A549 (cell line): ENCODE measurements at regions not wholly inside any gene's neighbourhood (a gene's known extent, or its start where the extent isn't known, plus 50 kb on each side); places are given as distances from the start of the nearest gene placed in this dataset.

Experiments
- ATAC-seq, 2 experiments: fragments of 200-7000 bp in 1 of 2; fragments of >200 bp in 1 of 2; cut with Nextera tagmentation in 1 of 2; cut with Tn5 transposase in 1 of 2; 3 replicates each; pipeline versions ENCODE4 v1.8.0 to v1.9.1; 2018 to 2020; ENCODE audit warnings: mild to moderate bottlenecking in 1 of 2, moderate library complexity in 1 of 2
- CTCF ChIA-PET: fragments of 300-600 bp; sonication (Branson Sonifier 250); formaldehyde crosslinking; extraction: SDS; loops from one replicate; lab custom pipeline; 2021; ENCODE audit warnings: antibody characterized with exemption, inconsistent platforms; lab: Yijun Ruan, JAX
- POLR2A ChIA-PET: fragments of 350-600 bp; formaldehyde crosslinking; extraction: SDS; loops from one replicate; lab custom pipeline; 2021; ENCODE audit warnings: antibody characterized with exemption, inconsistent platforms; lab: Yijun Ruan, JAX
- DNase-seq, 2 experiments: peaks; one replicate each; pipeline versions ENCODE4 v3.0.0 to v3.0.0-alpha.2; 2011 to 2016; ENCODE audit warnings: low read depth in 1 of 2, low spot score in 1 of 2
- FAIRE-seq: peaks from 2 replicates; lab custom pipeline; 2011; peaks lifted over from hg19 to GRCh38; lab: Jason Lieb, UNC
- H3K27ac ChIP-seq, 2 experiments: fragments of >200 bp; sonication (Bioruptor Twin); formaldehyde crosslinking; 3 replicates each; pipeline ENCODE4 v1.5.1; 2016 to 2017
- H3K4me1 ChIP-seq: fragments of >200 bp; sonication (Bioruptor Twin); formaldehyde crosslinking; 3 replicates; pipeline ENCODE4 v1.6.1; 2016
- H3K4me2 ChIP-seq: fragments of >200 bp; sonication (Bioruptor Twin); formaldehyde crosslinking; 3 replicates; pipeline ENCODE4 v1.6.1; 2016
- H3K4me3 ChIP-seq: fragments of >200 bp; sonication (Bioruptor Twin); formaldehyde crosslinking; 3 replicates; pipeline ENCODE4 v1.5.1; 2016
- H3K9me3 ChIP-seq: fragments of >200 bp; sonication (Bioruptor Twin); formaldehyde crosslinking; 3 replicates; pipeline ENCODE4 v1.6.1; 2016
- ATOH8 ChIP-seq: fragments of 250-450 bp; sonication (Bioruptor Pico); IDR thresholded peaks from 2 replicates; pipeline ENCODE4 v1.5.0; 2020; ENCODE audit warnings: low read depth, mild to moderate bottlenecking, moderate library complexity
- CEBPB ChIP-seq, 2 experiments: fragments of >200 bp in 1 of 2; sonication (Bioruptor Twin) in 1 of 2; formaldehyde crosslinking in 1 of 2; IDR thresholded peaks; 2 replicates each; pipeline ENCODE4 v1.6.1; 2012 to 2016
- CHD4 ChIP-seq: fragments of 200-600 bp; sonication (generic); IDR thresholded peaks from 2 replicates; pipeline ENCODE4 v1.6.1; 2016; ENCODE audit warnings: antibody characterized with exemption, mild to moderate bottlenecking, borderline replicate concordance
- EHMT2 ChIP-seq: fragments of 200-600 bp; sonication (generic); IDR thresholded peaks from 2 replicates; pipeline ENCODE4 v1.6.1; 2016; ENCODE audit warnings: antibody characterized with exemption, low read depth, mild to moderate bottlenecking, moderate library complexity
- FOSL2 ChIP-seq, 2 experiments: fragments of 450-650 bp in 1 of 2; fragments of >200 bp in 1 of 2; sonication (Bioruptor Twin) in 1 of 2; formaldehyde crosslinking; IDR thresholded peaks; 2 replicates each; pipeline versions ENCODE4 v1.5.0 to v1.6.1; 2016 to 2020; ENCODE audit warnings: mild to moderate bottlenecking in 1 of 2, moderate library complexity in 1 of 2
- GATA3 ChIP-seq: IDR thresholded peaks from 2 replicates; pipeline ENCODE4 v1.6.1; 2012; ENCODE audit warnings: borderline replicate concordance
- HDAC2 ChIP-seq: fragments of 200-600 bp; sonication (generic); IDR thresholded peaks from 2 replicates; pipeline ENCODE4 v1.6.1; 2016
- HMGXB4 ChIP-seq: fragments of 250-450 bp; sonication (Bioruptor Pico); IDR thresholded peaks from 2 replicates; pipeline ENCODE4 v1.5.0; 2021; ENCODE audit warnings: mild to moderate bottlenecking, moderate library complexity, borderline replicate concordance
- HOXB13 ChIP-seq: fragments of 250-450 bp; sonication (Bioruptor Pico); IDR thresholded peaks from 2 replicates; pipeline ENCODE4 v1.5.0; 2020; ENCODE audit warnings: low read depth, mild to moderate bottlenecking, moderate library complexity
- NPAS2 ChIP-seq: fragments of 250-450 bp; sonication (Bioruptor Pico); IDR thresholded peaks from 2 replicates; pipeline ENCODE4 v1.8.0; 2022; ENCODE audit warnings: mild to moderate bottlenecking, moderate library complexity, borderline replicate concordance
- NR3C1 ChIP-seq: fragments of >200 bp; sonication (Bioruptor Twin); formaldehyde crosslinking; IDR thresholded peaks from 3 replicates; pipeline ENCODE4 v1.6.1; 2017
- PHF8 ChIP-seq: fragments of 200-600 bp; sonication (generic); IDR thresholded peaks from 2 replicates; pipeline ENCODE4 v1.6.1; 2016; ENCODE audit warnings: low read depth, mild to moderate bottlenecking, antibody characterized with exemption, moderate library complexity, borderline replicate concordance
- POLR2A ChIP-seq: IDR thresholded peaks from 2 replicates; pipeline ENCODE4 v1.6.1; 2012; ENCODE audit warnings: mild to moderate bottlenecking, low read length
- REST ChIP-seq: fragments of 200-600 bp; sonication (generic); IDR thresholded peaks from 2 replicates; pipeline ENCODE4 v1.6.1; 2016; ENCODE audit warnings: antibody characterized with exemption, mild to moderate bottlenecking, moderate library complexity
- RNF2 ChIP-seq: fragments of 200-600 bp; sonication (generic); IDR thresholded peaks from 2 replicates; pipeline ENCODE4 v1.6.1; 2016; ENCODE audit warnings: low read depth, mild to moderate bottlenecking, antibody characterized with exemption, moderate library complexity, borderline replicate concordance
- SMC3 ChIP-seq: fragments of >200 bp; sonication (Bioruptor Twin); formaldehyde crosslinking; IDR thresholded peaks from 3 replicates; pipeline ENCODE4 v1.6.1; 2018; ENCODE audit warnings: inconsistent platforms
- USF2 ChIP-seq: fragments of 450-650 bp; IDR thresholded peaks from 2 replicates; pipeline ENCODE4 v1.6.1; 2014; ENCODE audit warnings: antibody characterized with exemption
- ZFP36 ChIP-seq: fragments of 450-650 bp; IDR thresholded peaks from 2 replicates; pipeline ENCODE4 v1.6.1; 2014; ENCODE audit warnings: borderline replicate concordance; ENCODE audit not compliant: partially characterized antibody
- ZSCAN20 ChIP-seq: fragments of 250-450 bp; sonication (Bioruptor Pico); IDR thresholded peaks from 2 replicates; pipeline ENCODE4 v1.8.0; 2022; ENCODE audit warnings: mild to moderate bottlenecking, moderate library complexity
- WGBS: methylation state at CpG from one replicate; pipeline ENCODE4 v1.1.6; 2017; ENCODE audit errors: missing lambda C conversion rate; 5-methylcytosine and 5-hydroxymethylcytosine counted together

GRCh38 chr3:116930786-116931185 is 221.2 kb downstream of the TUSC7 start:
- H3K4me1 ChIP-seq = no peaks in the 10 kb centered on the region
- H3K4me2 ChIP-seq = no peak overlapping the region
- ATAC-seq (no peak), DNase-seq (no peak), FAIRE-seq (no peak)
- TF ChIP-seq ZSCAN20 (CRISPR knock-in tag) = no peak
- TF ChIP-seq RNF2 = no peak
- no peak for TF ChIP-seq POLR2A
- no peak for TF ChIP-seq GATA3
- no peak for TF ChIP-seq ZFP36
- no peak for TF ChIP-seq PHF8
- TF ChIP-seq HDAC2 = no peak
- TF ChIP-seq FOSL2 (IDR thresholded peaks at IDR 0.05) = no peak
- no peak for TF ChIP-seq FOSL2 (CRISPR knock-in tag; IDR thresholded peaks at IDR 0.05)
- no peak for TF ChIP-seq CHD4
- no peak for TF ChIP-seq CEBPB (IDR thresholded peaks at IDR 0.05)
- no peak overlapping the region for H3K4me3 ChIP-seq
- 41% methylated on average over 5 of the region's 5 CpGs for WGBS
- no peaks in the 10 kb centered on the region for H3K9me3 ChIP-seq
- ChIA-PET POLR2A (no interaction called here), CTCF (no interaction called here)
- H3K27ac ChIP-seq = no peak overlapping the region

GRCh38 chr3:116939091-116939490 is 229.5 kb downstream of the TUSC7 start:
- TF ChIP-seq ATOH8 (CRISPR knock-in tag) = no peak
- no peak for TF ChIP-seq REST
- no peak for TF ChIP-seq NPAS2 (CRISPR knock-in tag)
- TF ChIP-seq HOXB13 (CRISPR knock-in tag) = no peak
- no peak for TF ChIP-seq USF2
- no peak for TF ChIP-seq NR3C1
- TF ChIP-seq HMGXB4 (CRISPR knock-in tag) = no peak
- TF ChIP-seq EHMT2 = no peak
- TF ChIP-seq SMC3 = no peak
- no peak overlapping the region for H3K4me2 ChIP-seq
- ATAC-seq = no peak
- H3K9me3 ChIP-seq = no peaks in the 10 kb centered on the region
- no peak for DNase-seq
- no peak overlapping the region for H3K4me3 ChIP-seq
- ChIA-PET POLR2A (no interaction called here), CTCF (no interaction called here)
- no peaks in the 10 kb centered on the region for H3K4me1 ChIP-seq
- WGBS = 0% methylated on average over 2 of the region's 3 CpGs
- no peak for FAIRE-seq
- no peak overlapping the region for H3K27ac ChIP-seq
